GM10266 (cell line): ENCODE measurements at regions not wholly inside any gene's neighbourhood (a gene's known extent, or its start where the extent isn't known, plus 50 kb on each side); places are given as distances from the start of the nearest gene placed in this dataset.

Experiments used
- DNase-seq: peaks from one replicate; pipeline ENCODE4 v3.0.0; 2012; ENCODE audit errors: extremely low spot score
- CTCF ChIP-seq: IDR thresholded peaks from 2 replicates; pipeline ENCODE4 v1.5.1; 2012; ENCODE audit warnings: mild to moderate bottlenecking, low read depth; ENCODE audit not compliant: control insufficient read depth, insufficient read depth; ENCODE audit errors: missing control alignments

- no peak for DNase-seq
- TF ChIP-seq CTCF, result no peak
Observed at GRCh38 chr3:59531994-59532393, 482.2 kb upstream of the CFAP20DC start.

GRCh38 chr3:59531066-59531745 lies 481.4 kb upstream of the CFAP20DC start:
- TF ChIP-seq CTCF, result no peak
- no peak for DNase-seq

- DNase-seq, result no peak
Observed at GRCh38 chr3:59528251-59528650, 478.4 kb upstream of the CFAP20DC start.

GRCh38 chr3:59527493-59527892 lies 477.7 kb upstream of the CFAP20DC start:
- DNase-seq, result no peak
- TF ChIP-seq CTCF, result no peak

More at GRCh38 chr3:59528251-59528650, 478.4 kb upstream of the CFAP20DC start:
- no peak for TF ChIP-seq CTCF

GRCh38 chr3:59526999-59527398 lies 477.2 kb upstream of the CFAP20DC start:
- no peak for DNase-seq
- no peak for TF ChIP-seq CTCF

GRCh38 chr3:59522550-59522949 lies 472.7 kb upstream of the CFAP20DC start:
- TF ChIP-seq CTCF, result no peak
- no peak for DNase-seq

GRCh38 chr3:59519094-59519493 lies 469.3 kb upstream of the CFAP20DC start:
- no peak for DNase-seq

More at GRCh38 chr3:59519094-59519493, 469.3 kb upstream of the CFAP20DC start:
- TF ChIP-seq CTCF, result no peak
